ENCODE measurements at regions not wholly inside any gene's neighbourhood (a gene's known extent, or its start where the extent isn't known, plus 50 kb on each side); places are given as distances from the start of the nearest gene placed in this dataset.

- no peak for TF ChIP-seq FOXA2 (IDR thresholded peaks at IDR 0.05)
- Histone ChIP-seq H3K4me1 (ENCODE audit: control insufficient read depth in 4 of 4, insufficient read depth in 4 of 4, low read length in 3 of 4) (peaks cover 3 to 10% (median 6%) of the 10 kb centered on the region in 4 donors), H3K36me3 (ENCODE audit: control insufficient read depth in 4 of 4, insufficient read depth in 3 of 4, low read depth in 1 of 4, low read length in 3 of 4) (no peaks in the 10 kb centered on the region), H3K9me3 (ENCODE audit: control insufficient read depth in 4 of 4, low read length in 3 of 4) (no peaks in the 10 kb centered on the region), H3K4me3 (ENCODE audit: low read depth in 1 of 3, low read length in 3 of 3) (no peak overlapping the region), H3K27me3 (ENCODE audit: control insufficient read depth in 4 of 4, insufficient read depth in 4 of 4, low read length in 3 of 4) (no peaks in the 10 kb centered on the region), H3K27ac (ENCODE audit: low read depth in 1 of 2, low read length in 2 of 2) (no peak overlapping the region), H3K9ac (ENCODE audit: low read depth in 1 of 2, low read length in 2 of 2) (no peak overlapping the region)
- WGBS = 83% methylated on average over 5 of the region's 5 CpGs
- no peak for DNase-seq (ENCODE audit: low spot score)
Observed at GRCh38 chr12:67446716-67447115, 177.6 kb downstream of the CAND1 start.

- Histone ChIP-seq H3K36me3 (ENCODE audit: control insufficient read depth in 4 of 4, insufficient read depth in 3 of 4, low read depth in 1 of 4, low read length in 3 of 4) (no peaks in the 10 kb centered on the region), H3K9ac (ENCODE audit: low read depth in 1 of 2, low read length in 2 of 2) (no peak overlapping the region), H3K27me3 (ENCODE audit: control insufficient read depth in 4 of 4, insufficient read depth in 4 of 4, low read length in 3 of 4) (no peaks in the 10 kb centered on the region), H3K9me3 (ENCODE audit: control insufficient read depth in 4 of 4, low read length in 3 of 4) (no peaks in the 10 kb centered on the region), H3K27ac (ENCODE audit: low read depth in 1 of 2, low read length in 2 of 2) (no peak overlapping the region), H3K4me3 (ENCODE audit: low read depth in 1 of 3, low read length in 3 of 3) (no peak overlapping the region), H3K4me1 (ENCODE audit: control insufficient read depth in 4 of 4, insufficient read depth in 4 of 4, low read length in 3 of 4) (peaks cover 2 to 6% (median 4%) of the 10 kb centered on the region in 4 donors)
- TF ChIP-seq ZBTB33 (IDR thresholded peaks at IDR 0.05) (no peak), FOXA1 (IDR thresholded peaks at IDR 0.05) (no peak), SP1 (IDR thresholded peaks at IDR 0.05) (no peak), HNF4A (conservative IDR thresholded peaks at IDR 0.05) (no peak), GABPA (IDR thresholded peaks at IDR 0.05 in 1 of 2, conservative IDR thresholded peaks at IDR 0.05 in 1 of 2) (no peak), MAX (IDR thresholded peaks at IDR 0.05) (no peak), HNF4G (IDR thresholded peaks at IDR 0.05) (no peak), YY1 (IDR thresholded peaks at IDR 0.05) (no peak), EGR1 (IDR thresholded peaks at IDR 0.05; ENCODE audit: low read depth in 2 of 2) (no peak), RXRA (IDR thresholded peaks at IDR 0.05) (no peak), RAD21 (IDR thresholded peaks at IDR 0.05) (no peak), TAF1 (conservative IDR thresholded peaks at IDR 0.05) (no peak), NR2F2 (IDR thresholded peaks at IDR 0.05) (no peak), JUND (IDR thresholded peaks at IDR 0.05) (no peak), FOXA2 (IDR thresholded peaks at IDR 0.05) (no peak)
- TF ChIP-seq, protein P1, sequence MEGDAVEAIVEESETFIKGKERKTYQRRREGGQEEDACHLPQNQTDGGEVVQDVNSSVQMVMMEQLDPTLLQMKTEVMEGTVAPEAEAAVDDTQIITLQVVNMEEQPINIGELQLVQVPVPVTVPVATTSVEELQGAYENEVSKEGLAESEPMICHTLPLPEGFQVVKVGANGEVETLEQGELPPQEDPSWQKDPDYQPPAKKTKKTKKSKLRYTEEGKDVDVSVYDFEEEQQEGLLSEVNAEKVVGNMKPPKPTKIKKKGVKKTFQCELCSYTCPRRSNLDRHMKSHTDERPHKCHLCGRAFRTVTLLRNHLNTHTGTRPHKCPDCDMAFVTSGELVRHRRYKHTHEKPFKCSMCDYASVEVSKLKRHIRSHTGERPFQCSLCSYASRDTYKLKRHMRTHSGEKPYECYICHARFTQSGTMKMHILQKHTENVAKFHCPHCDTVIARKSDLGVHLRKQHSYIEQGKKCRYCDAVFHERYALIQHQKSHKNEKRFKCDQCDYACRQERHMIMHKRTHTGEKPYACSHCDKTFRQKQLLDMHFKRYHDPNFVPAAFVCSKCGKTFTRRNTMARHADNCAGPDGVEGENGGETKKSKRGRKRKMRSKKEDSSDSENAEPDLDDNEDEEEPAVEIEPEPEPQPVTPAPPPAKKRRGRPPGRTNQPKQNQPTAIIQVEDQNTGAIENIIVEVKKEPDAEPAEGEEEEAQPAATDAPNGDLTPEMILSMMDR (IDR thresholded peaks at IDR 0.05; ENCODE audit: low read depth, low read length, missing input control) = no peak
- TF ChIP-seq, protein P2, sequence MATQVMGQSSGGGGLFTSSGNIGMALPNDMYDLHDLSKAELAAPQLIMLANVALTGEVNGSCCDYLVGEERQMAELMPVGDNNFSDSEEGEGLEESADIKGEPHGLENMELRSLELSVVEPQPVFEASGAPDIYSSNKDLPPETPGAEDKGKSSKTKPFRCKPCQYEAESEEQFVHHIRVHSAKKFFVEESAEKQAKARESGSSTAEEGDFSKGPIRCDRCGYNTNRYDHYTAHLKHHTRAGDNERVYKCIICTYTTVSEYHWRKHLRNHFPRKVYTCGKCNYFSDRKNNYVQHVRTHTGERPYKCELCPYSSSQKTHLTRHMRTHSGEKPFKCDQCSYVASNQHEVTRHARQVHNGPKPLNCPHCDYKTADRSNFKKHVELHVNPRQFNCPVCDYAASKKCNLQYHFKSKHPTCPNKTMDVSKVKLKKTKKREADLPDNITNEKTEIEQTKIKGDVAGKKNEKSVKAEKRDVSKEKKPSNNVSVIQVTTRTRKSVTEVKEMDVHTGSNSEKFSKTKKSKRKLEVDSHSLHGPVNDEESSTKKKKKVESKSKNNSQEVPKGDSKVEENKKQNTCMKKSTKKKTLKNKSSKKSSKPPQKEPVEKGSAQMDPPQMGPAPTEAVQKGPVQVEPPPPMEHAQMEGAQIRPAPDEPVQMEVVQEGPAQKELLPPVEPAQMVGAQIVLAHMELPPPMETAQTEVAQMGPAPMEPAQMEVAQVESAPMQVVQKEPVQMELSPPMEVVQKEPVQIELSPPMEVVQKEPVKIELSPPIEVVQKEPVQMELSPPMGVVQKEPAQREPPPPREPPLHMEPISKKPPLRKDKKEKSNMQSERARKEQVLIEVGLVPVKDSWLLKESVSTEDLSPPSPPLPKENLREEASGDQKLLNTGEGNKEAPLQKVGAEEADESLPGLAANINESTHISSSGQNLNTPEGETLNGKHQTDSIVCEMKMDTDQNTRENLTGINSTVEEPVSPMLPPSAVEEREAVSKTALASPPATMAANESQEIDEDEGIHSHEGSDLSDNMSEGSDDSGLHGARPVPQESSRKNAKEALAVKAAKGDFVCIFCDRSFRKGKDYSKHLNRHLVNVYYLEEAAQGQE (IDR thresholded peaks at IDR 0.05) = no peak
- TF ChIP-seq, protein P3, sequence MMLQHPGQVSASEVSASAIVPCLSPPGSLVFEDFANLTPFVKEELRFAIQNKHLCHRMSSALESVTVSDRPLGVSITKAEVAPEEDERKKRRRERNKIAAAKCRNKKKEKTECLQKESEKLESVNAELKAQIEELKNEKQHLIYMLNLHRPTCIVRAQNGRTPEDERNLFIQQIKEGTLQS (IDR thresholded peaks at IDR 0.05) = no peak
- no peak for DNase-seq (ENCODE audit: low spot score)
Observed at GRCh38 chr12:67447180-67447579, 178.0 kb downstream of the CAND1 start.
